ENCODE measurements at regions not wholly inside any gene's neighbourhood (a gene's known extent, or its start where the extent isn't known, plus 50 kb on each side); places are given as distances from the start of the nearest gene placed in this dataset.

- H3K36me3 ChIP-seq (ENCODE audit: insufficient read depth, low read length), result no peaks in the 10 kb centered on the region
- no peaks in the 10 kb centered on the region for H3K79me2 ChIP-seq (ENCODE audit: insufficient read depth, low read depth, low read length)
- intact Hi-C loops (cut with micrococcal nuclease; ENCODE audit: unreplicated experiment), result no loop called here
- no peak for DNase-seq (ENCODE audit: low spot score)
- POLR2A ChIA-PET, result no interaction called here
- H3K4me2 ChIP-seq (ENCODE audit: low read length), result no peak overlapping the region
- H3K4me3 ChIP-seq (ENCODE audit: low read depth, low read length, poor library complexity, severe bottlenecking), result no peak overlapping the region
- H4K20me1 ChIP-seq (ENCODE audit: insufficient read depth, low read length), result no peaks in the 10 kb centered on the region
- H3K4me1 ChIP-seq (ENCODE audit: insufficient read depth, low read length, poor library complexity, severe bottlenecking), result no peaks in the 10 kb centered on the region
- H3K9me2 ChIP-seq (ENCODE audit: insufficient read depth, low read length), result no peaks in the 10 kb centered on the region
- H3K27ac ChIP-seq (ENCODE audit: low read depth, low read length, poor library complexity, severe bottlenecking), result no peak overlapping the region
- no peak for TF ChIP-seq CTCF (conservative IDR thresholded peaks at IDR 0.05; ENCODE audit: low read length)
- TF ChIP-seq EZH2phosphoT487 (IDR thresholded peaks at IDR 0.05; ENCODE audit: borderline replicate concordance, low read depth, low read length), result no peak
- no peaks in the 10 kb centered on the region for H3K9me3 ChIP-seq (ENCODE audit: low read length)
- no TSS peak for BruUV-seq (replicated peaks)
- no peak overlapping the region for H2AFZ ChIP-seq (ENCODE audit: low read length)
- CTCF ChIA-PET (ENCODE audit: unreplicated experiment), result no interaction called here
Observed at GRCh38 chr7:41489885-41490284, 213.0 kb downstream of the INHBA start.

GRCh38 chr7:41487229-41487940 is 215.5 kb downstream of the INHBA start:
- BruUV-seq (replicated peaks), result no TSS peak
- H3K4me1 ChIP-seq (ENCODE audit: insufficient read depth, low read length, poor library complexity, severe bottlenecking), result no peaks in the 10 kb centered on the region
- no peak overlapping the region for H3K27ac ChIP-seq (ENCODE audit: low read depth, low read length, poor library complexity, severe bottlenecking)
- H3K4me2 ChIP-seq (ENCODE audit: low read length), result no peak overlapping the region
- no peaks in the 10 kb centered on the region for H3K79me2 ChIP-seq (ENCODE audit: insufficient read depth, low read depth, low read length)
- H3K4me3 ChIP-seq (ENCODE audit: low read depth, low read length, poor library complexity, severe bottlenecking), result no peak overlapping the region
- H3K9me3 ChIP-seq (ENCODE audit: low read length), result no peaks in the 10 kb centered on the region
- ChIA-PET CTCF (ENCODE audit: unreplicated experiment) (no interaction called here), POLR2A (interaction anchor here (0.7 kb wide), 1 partner anchor 74 kb away, joined by 3 read pairs; no protein-coding TSS in a partner anchor)
- TF ChIP-seq EZH2phosphoT487 (IDR thresholded peaks at IDR 0.05; ENCODE audit: borderline replicate concordance, low read depth, low read length) (no peak), CTCF (conservative IDR thresholded peaks at IDR 0.05; ENCODE audit: low read length) (no peak)
- no peak overlapping the region for H2AFZ ChIP-seq (ENCODE audit: low read length)
- no peaks in the 10 kb centered on the region for H4K20me1 ChIP-seq (ENCODE audit: insufficient read depth, low read length)
- DNase-seq (ENCODE audit: low spot score), result no peak
- intact Hi-C loops (cut with micrococcal nuclease; ENCODE audit: unreplicated experiment), result no loop called here
- H3K9me2 ChIP-seq (ENCODE audit: insufficient read depth, low read length), result no peaks in the 10 kb centered on the region
- H3K36me3 ChIP-seq (ENCODE audit: insufficient read depth, low read length), result no peaks in the 10 kb centered on the region

GRCh38 chr7:41481353-41481752 is 221.5 kb downstream of the INHBA start:
- Histone ChIP-seq H3K36me3 (ENCODE audit: insufficient read depth, low read length) (no peaks in the 10 kb centered on the region), H3K9me3 (ENCODE audit: low read length) (no peaks in the 10 kb centered on the region), H3K79me2 (ENCODE audit: insufficient read depth, low read depth, low read length) (no peaks in the 10 kb centered on the region), H3K4me3 (ENCODE audit: low read depth, low read length, poor library complexity, severe bottlenecking) (no peak overlapping the region), H3K4me2 (ENCODE audit: low read length) (no peak overlapping the region), H3K4me1 (ENCODE audit: insufficient read depth, low read length, poor library complexity, severe bottlenecking) (no peaks in the 10 kb centered on the region), H3K9me2 (ENCODE audit: insufficient read depth, low read length) (no peaks in the 10 kb centered on the region), H3K27ac (ENCODE audit: low read depth, low read length, poor library complexity, severe bottlenecking) (no peak overlapping the region), H4K20me1 (ENCODE audit: insufficient read depth, low read length) (no peaks in the 10 kb centered on the region), H2AFZ (ENCODE audit: low read length) (no peak overlapping the region)
- DNase-seq (ENCODE audit: low spot score), result no peak
- intact Hi-C loops (cut with micrococcal nuclease; ENCODE audit: unreplicated experiment), result no loop called here
- TF ChIP-seq EZH2phosphoT487 (IDR thresholded peaks at IDR 0.05; ENCODE audit: borderline replicate concordance, low read depth, low read length) (no peak), CTCF (conservative IDR thresholded peaks at IDR 0.05; ENCODE audit: low read length) (no peak)
- POLR2A ChIA-PET, result no interaction called here
- CTCF ChIA-PET (ENCODE audit: unreplicated experiment), result interaction anchor here (0.6 kb wide), 1 partner anchor 610 kb away, joined by 3 read pairs; no protein-coding TSS in a partner anchor
- no TSS peak for BruUV-seq (replicated peaks)
